CD14-positive monocyte (primary cell): ENCODE measurements at regions not wholly inside any gene's neighbourhood (a gene's known extent, or its start where the extent isn't known, plus 50 kb on each side); places are given as distances from the start of the nearest gene placed in this dataset.

Source experiments
- DNase-seq, 3 donors: peaks; one replicate each; pipeline ENCODE4 v3.0.0-alpha.2; 2011 to 2022
- H2AFZ ChIP-seq: 2 replicates; pipeline ENCODE4 v1.6.0; 2012; ENCODE audit warnings: mild to moderate bottlenecking, low read depth, low read length, inconsistent platforms; ENCODE audit not compliant: insufficient read depth, poor library complexity, severe bottlenecking
- H3K27ac ChIP-seq, 2 donors: 1 replicate in 1 of 2; 2 replicates in 1 of 2; pipeline ENCODE4 v1.5.1; 2012 to 2013; ENCODE audit warnings: low read length in 2 of 2, control low read depth in 1 of 2, inconsistent platforms in 1 of 2, low read depth in 1 of 2, mild to moderate bottlenecking in 1 of 2
- H3K27me3 ChIP-seq, 2 donors: one replicate each; pipeline versions ENCODE4 v1.6.0 to v1.6.1; 2011 to 2013; ENCODE audit warnings: low read length in 2 of 2; ENCODE audit not compliant: control insufficient read depth in 2 of 2, insufficient read depth in 2 of 2
- H3K36me3 ChIP-seq, 2 donors: replicated peaks in 1 of 2; 1 replicate in 1 of 2; 2 replicates in 1 of 2; pipeline versions ENCODE4 v1.5.1 to v1.6.1; 2012 to 2013; ENCODE audit warnings: low read length in 2 of 2, control low read depth in 1 of 2, inconsistent platforms in 1 of 2, mild to moderate bottlenecking in 1 of 2; ENCODE audit not compliant: insufficient read depth in 2 of 2, control insufficient read depth in 1 of 2
- H3K4me1 ChIP-seq, 2 donors: 1 replicate in 1 of 2; 2 replicates in 1 of 2; pipeline versions ENCODE4 v1.5.1 to v1.6.1; 2012 to 2013; ENCODE audit warnings: low read length in 2 of 2, control low read depth in 1 of 2, inconsistent platforms in 1 of 2, mild to moderate bottlenecking in 1 of 2, moderate library complexity in 1 of 2; ENCODE audit not compliant: insufficient read depth in 2 of 2, control insufficient read depth in 1 of 2
- H3K4me2 ChIP-seq: replicated peaks from 2 replicates; pipeline ENCODE3; 2012; ENCODE audit warnings: low read length, moderate library complexity, mild to moderate bottlenecking; ENCODE audit not compliant: poor library complexity, severe bottlenecking; ENCODE audit errors: extremely low read depth
- H3K4me3 ChIP-seq, 3 experiments: fragments of 200-600 bp in 1 of 3; sonication (generic) in 1 of 3; replicated peaks in 1 of 3; 1 replicate in 2 of 3; 2 replicates in 1 of 3; pipeline ENCODE4 v1.5.1; 2011 to 2013; ENCODE audit warnings: low read length in 3 of 3, mild to moderate bottlenecking in 3 of 3, control low read depth in 2 of 3, low read depth in 2 of 3, inconsistent platforms in 1 of 3, moderate library complexity in 1 of 3
- H3K79me2 ChIP-seq: 2 replicates; pipeline ENCODE4 v1.6.0; 2012; ENCODE audit warnings: mild to moderate bottlenecking, control low read depth, inconsistent platforms, low read length, moderate library complexity; ENCODE audit not compliant: insufficient read depth
- H3K9ac ChIP-seq: 2 replicates; pipeline ENCODE4 v1.6.0; 2017; ENCODE audit warnings: low read length, mild to moderate bottlenecking; ENCODE audit not compliant: insufficient read depth, poor library complexity, severe bottlenecking
- H3K9me3 ChIP-seq, 2 donors: replicated peaks in 1 of 2; 1 replicate in 1 of 2; 2 replicates in 1 of 2; pipeline versions ENCODE4 v1.5.1 to v1.6.1; 2012 to 2013; ENCODE audit warnings: low read length in 2 of 2, control low read depth in 1 of 2; ENCODE audit not compliant: control insufficient read depth in 1 of 2, insufficient read depth in 1 of 2
- H4K20me1 ChIP-seq: 2 replicates; pipeline ENCODE4 v1.6.0; 2012; ENCODE audit warnings: mild to moderate bottlenecking, low read length, control low read depth, moderate library complexity; ENCODE audit not compliant: insufficient read depth
- H3K27ac Mint-ChIP-seq, 7 donors: one replicate each; pipeline ENCODE4 v1.8.0; 2020; ENCODE audit warnings: mild to moderate bottlenecking in 7 of 7, mixed read lengths in 7 of 7, moderate library complexity in 6 of 7, inconsistent platforms in 2 of 7
- H3K27me3 Mint-ChIP-seq, 3 donors: one replicate each; pipeline ENCODE4 v1.8.0; 2021 to 2022; ENCODE audit warnings: low read depth in 3 of 3, mild to moderate bottlenecking in 3 of 3, mixed read lengths in 3 of 3, moderate library complexity in 3 of 3, inconsistent platforms in 1 of 3
- H3K36me3 Mint-ChIP-seq, 2 donors: one replicate each; pipeline ENCODE4 v1.8.0; 2020; ENCODE audit warnings: mixed read lengths in 2 of 2, inconsistent platforms in 1 of 2, mild to moderate bottlenecking in 1 of 2
- H3K4me1 Mint-ChIP-seq: one replicate; pipeline ENCODE4 v1.8.0; 2020; ENCODE audit warnings: mild to moderate bottlenecking, mixed read lengths
- H3K4me3 Mint-ChIP-seq, 2 donors: one replicate each; pipeline ENCODE4 v1.8.0; 2020; ENCODE audit warnings: mild to moderate bottlenecking in 2 of 2, mixed read lengths in 2 of 2, moderate library complexity in 1 of 2
- H3K9me3 Mint-ChIP-seq, 7 donors: one replicate each; pipeline ENCODE4 v1.8.0; 2020 to 2022; ENCODE audit warnings: mixed read lengths in 7 of 7, mild to moderate bottlenecking in 6 of 7, moderate library complexity in 6 of 7, inconsistent platforms in 2 of 7
- WGBS: methylation state at CpG from one replicate; pipeline ENCODE4 v1.1.5; 2013; ENCODE audit warnings: missing lambda C conversion rate; ENCODE audit not compliant: insufficient coverage; 5-methylcytosine and 5-hydroxymethylcytosine counted together
- intact Hi-C, 2 donors: fragments of 100-400 bp; cut with micrococcal nuclease; formaldehyde crosslinking; loops; one replicate each; pipeline versions ENCODE4 v1.15.0 to v1.15.1; 2023
- TF ChIP-seq, protein P1 (sequence below): fragments of 200-600 bp; IDR thresholded peaks from one replicate; pipeline ENCODE4 v1.8.0; 2022; ENCODE audit warnings: antibody characterized with exemption, mild to moderate bottlenecking

DNA sequence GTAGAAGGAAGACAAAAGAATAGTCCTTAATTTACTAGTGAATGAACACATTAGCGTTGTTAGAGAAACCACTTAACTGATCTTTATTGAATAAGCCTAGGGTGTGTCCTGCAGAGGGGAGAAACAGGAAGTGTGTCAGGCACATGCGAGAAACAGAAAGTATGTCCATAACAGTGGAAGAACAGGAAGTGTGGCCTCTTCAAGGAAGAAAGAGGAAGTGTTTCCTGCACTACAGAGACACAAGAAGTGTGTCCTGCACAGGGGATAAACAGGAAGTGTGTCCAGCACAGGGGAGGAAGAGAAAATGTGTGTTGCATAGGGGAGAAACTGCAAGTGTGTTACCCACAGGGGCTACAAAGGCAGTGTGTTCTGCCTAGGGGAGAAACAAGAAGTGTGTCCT lies 539.6 kb upstream of the PRKX start:
- Histone ChIP-seq H3K4me1 (peaks cover 0 to 3% of the 10 kb centered on the region in 2 donors), H2AFZ (no peak overlapping the region), H3K9me3 (peaks cover 10 to 14% of the 10 kb centered on the region in 2 donors), H4K20me1 (no peaks in the 10 kb centered on the region), H3K36me3 (no peaks in the 10 kb centered on the region), H3K27me3 (no peaks in the 10 kb centered on the region), H3K79me2 (no peaks in the 10 kb centered on the region), H3K27ac (no peak overlapping the region), H3K9ac (no peak overlapping the region), H3K4me2 (no peak overlapping the region), H3K4me3 (peak overlapping the region in 1 of 3 experiments; percentile 37)
- Mint-ChIP-seq H3K4me3 (no peak overlapping the region), H3K27ac (peak overlapping the region in 1 of 7 donors; percentile 30), H3K27me3 (peaks cover 0 to 1% (median 0%) of the 10 kb centered on the region in 3 donors), H3K9me3 (peaks cover 0 to 19% (median 7%) of the 10 kb centered on the region in 7 donors), H3K36me3 (no peaks in the 10 kb centered on the region), H3K4me1 (no peaks in the 10 kb centered on the region)
- DNase-seq = peak in 1 of 3 donors; percentile 5
- 0% methylated on average over 1 of the region's 2 CpGs for WGBS
- intact Hi-C loops = no loop called here
- TF ChIP-seq, protein P1, sequence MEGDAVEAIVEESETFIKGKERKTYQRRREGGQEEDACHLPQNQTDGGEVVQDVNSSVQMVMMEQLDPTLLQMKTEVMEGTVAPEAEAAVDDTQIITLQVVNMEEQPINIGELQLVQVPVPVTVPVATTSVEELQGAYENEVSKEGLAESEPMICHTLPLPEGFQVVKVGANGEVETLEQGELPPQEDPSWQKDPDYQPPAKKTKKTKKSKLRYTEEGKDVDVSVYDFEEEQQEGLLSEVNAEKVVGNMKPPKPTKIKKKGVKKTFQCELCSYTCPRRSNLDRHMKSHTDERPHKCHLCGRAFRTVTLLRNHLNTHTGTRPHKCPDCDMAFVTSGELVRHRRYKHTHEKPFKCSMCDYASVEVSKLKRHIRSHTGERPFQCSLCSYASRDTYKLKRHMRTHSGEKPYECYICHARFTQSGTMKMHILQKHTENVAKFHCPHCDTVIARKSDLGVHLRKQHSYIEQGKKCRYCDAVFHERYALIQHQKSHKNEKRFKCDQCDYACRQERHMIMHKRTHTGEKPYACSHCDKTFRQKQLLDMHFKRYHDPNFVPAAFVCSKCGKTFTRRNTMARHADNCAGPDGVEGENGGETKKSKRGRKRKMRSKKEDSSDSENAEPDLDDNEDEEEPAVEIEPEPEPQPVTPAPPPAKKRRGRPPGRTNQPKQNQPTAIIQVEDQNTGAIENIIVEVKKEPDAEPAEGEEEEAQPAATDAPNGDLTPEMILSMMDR = no peak

DNA sequence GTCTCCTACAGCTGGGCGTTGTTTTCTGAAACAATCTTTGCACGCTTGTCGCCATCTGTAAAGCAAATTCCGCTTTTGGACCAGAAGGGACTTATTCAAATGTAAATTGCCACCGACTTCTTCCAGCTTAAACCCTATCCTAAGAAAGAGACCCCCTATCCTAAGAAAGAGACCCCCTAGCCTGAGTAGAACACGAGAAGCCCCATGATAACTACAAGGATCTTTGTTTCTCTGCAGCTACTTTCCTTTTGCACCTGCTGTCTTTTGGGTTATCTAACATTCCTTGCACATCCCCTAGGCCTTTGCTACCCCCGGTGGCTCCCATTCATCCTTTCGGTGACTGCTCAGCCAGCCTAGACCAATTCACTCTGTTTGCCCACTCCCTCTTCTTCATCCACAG lies 536.0 kb upstream of the PRKX start:
- no peak for DNase-seq
- Histone ChIP-seq H3K79me2 (no peaks in the 10 kb centered on the region), H3K9ac (no peak overlapping the region), H3K9me3 (peaks cover 4 to 10% of the 10 kb centered on the region in 2 donors), H3K27ac (no peak overlapping the region), H3K4me2 (no peak overlapping the region), H4K20me1 (no peaks in the 10 kb centered on the region), H3K4me3 (no peak overlapping the region), H2AFZ (no peak overlapping the region), H3K4me1 (peaks cover 0 to 3% of the 10 kb centered on the region in 2 donors), H3K27me3 (no peaks in the 10 kb centered on the region), H3K36me3 (no peaks in the 10 kb centered on the region)
- 83% methylated on average over 3 of the region's 8 CpGs for WGBS
- intact Hi-C loops = no loop called here
- TF ChIP-seq, protein P1 = no peak
- Mint-ChIP-seq H3K9me3 (peaks cover 0 to 10% (median 5%) of the 10 kb centered on the region in 7 donors), H3K4me1 (no peaks in the 10 kb centered on the region), H3K27me3 (peaks cover 0 to 1% (median 0%) of the 10 kb centered on the region in 3 donors), H3K36me3 (no peaks in the 10 kb centered on the region), H3K4me3 (no peak overlapping the region), H3K27ac (no peak overlapping the region)
